ENCODE measurements at regions not wholly inside any gene's neighbourhood (a gene's known extent, or its start where the extent isn't known, plus 50 kb on each side); places are given as distances from the start of the nearest gene placed in this dataset.
"Not testable (repeated sequence)": the region's sequence is repeated elsewhere in the genome, so short reads cannot be mapped to it uniquely, and the experiment has no call there.

DNA sequence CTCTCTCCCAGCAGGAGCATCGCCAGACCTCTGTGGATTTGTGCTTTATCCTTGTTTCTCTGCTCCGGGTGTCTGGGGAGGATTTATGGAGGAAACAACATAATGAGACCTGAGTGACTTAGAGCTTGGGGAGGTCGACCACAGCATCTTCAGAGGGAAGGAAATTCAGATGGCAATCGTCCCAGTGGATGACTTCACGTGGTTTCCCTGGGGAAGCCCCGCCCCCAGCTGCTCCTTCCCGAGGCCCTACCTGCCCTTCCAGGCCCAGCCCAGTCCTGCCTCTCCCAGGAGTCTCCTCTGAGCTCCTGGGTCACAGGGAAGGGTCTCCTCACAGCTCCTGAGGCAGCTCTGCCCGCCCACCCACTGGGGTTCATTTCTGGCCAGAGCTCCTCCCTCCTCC lies 430.3 kb upstream of the SULF2 start:
- DNase-seq = no peak

DNA sequence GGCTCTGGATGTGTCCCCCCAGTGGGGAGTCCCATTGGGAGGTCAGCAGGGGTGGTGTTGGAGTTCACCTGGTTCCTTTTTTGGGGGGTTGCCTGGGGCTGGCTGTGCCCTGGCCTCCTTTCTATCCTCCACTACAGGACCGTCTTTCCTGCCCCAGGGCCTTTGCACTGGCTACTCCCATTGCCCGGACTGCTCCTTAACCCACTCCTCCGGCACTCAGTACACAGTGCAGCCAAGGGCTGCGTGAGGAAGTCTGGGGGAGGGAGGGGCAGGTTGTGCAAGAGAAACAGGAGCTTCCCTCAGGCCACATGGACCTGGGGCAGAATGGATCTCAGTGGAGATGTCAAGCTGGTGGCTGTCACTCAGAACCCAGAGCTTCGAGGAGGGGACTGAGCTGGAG lies 429.3 kb upstream of the SULF2 start:
- no peak for DNase-seq

DNA sequence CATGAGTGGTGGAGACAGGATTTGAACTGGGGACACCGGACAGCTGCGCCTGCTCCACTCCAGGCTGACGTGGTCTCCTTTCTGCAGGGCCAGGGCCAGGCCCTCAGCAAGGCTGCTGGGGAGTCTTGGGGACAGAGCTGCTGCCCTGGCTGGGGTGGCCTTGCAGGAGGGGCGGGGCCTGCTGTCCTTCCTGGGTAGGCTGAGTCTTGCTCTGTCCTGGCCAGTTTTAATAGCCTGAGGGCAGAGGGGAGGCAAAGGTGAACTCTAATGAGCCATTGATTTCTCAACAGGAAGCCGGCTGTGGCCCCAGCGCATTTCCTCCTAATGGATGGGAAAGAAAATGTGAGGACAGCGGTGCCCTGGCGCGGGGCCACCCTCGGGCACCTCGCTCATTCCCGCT lies 428.4 kb upstream of the SULF2 start:
- DNase-seq = not testable (repeated sequence)

DNA sequence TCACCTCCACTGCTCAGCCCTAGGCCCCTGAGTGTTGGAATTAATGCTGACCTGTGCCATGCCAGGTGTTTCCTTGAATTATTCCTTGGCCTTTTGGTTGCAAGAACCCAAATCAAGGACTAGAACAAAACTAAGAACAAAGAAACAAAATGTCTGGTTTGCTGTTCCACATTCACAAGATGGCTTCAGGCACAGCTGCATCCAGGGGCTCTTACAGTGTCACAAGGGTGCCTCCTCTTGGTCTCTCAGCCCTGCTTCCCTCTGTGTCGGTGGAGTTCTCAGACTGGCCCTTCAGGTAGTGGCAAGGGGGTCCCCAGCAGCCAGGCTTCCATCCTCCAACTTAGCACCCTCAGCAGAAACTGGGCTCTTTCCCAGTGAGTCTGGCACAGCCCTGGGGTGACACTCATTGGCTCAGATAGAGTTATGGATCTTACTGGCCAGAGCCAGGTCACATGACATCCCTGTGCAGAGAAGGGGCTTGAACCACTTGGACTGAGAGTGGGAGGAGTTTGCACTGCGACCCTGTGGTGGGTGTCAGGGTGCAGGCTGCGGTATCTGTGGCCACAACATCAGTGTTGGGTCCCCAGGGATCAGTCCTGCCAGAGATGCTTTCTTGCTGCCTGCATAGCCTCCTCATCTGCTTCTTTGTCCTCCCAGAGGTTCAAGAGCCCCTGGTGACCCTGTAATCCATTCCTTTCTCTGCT lies 427.7 kb upstream of the SULF2 start:
- no peak for DNase-seq

DNA sequence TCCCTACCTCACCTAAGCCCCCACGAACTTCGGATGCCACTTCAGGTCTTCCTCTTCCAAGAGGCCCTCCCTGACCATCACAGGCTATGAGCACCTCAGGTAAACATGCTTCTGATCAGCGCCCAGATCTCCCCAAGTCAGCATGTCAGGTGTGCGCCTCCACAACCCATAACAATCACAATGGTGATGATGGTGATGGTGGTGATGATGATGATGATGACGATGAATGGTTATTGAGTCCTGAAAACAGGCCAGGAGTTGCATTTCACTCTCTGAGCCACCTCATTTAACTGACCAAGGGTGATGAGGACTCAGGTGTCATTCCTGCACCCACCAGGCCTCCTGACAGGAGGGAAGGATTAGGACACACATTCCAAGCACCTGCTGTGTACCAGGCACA lies 426.6 kb upstream of the SULF2 start:
- no peak for DNase-seq

DNA sequence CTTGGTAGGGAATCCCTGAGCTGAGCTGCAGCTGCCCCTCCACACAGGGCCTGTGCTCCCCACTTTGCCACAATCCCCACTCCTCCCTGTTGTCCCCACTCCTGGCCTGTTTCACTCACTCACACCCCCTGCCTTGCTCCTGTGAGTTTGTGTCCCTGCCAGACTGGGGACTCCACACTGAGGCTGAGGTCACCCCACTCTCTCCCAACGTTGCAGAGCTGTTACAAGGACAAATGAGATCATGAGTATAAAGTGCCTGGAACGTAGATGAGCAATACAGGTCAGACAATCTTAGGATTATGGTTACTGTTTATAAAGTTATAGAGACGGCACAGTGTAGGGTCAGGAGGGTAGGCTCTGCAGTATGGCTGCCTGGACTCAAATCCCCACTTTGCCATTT lies 426.0 kb upstream of the SULF2 start:
- DNase-seq = no peak

DNA sequence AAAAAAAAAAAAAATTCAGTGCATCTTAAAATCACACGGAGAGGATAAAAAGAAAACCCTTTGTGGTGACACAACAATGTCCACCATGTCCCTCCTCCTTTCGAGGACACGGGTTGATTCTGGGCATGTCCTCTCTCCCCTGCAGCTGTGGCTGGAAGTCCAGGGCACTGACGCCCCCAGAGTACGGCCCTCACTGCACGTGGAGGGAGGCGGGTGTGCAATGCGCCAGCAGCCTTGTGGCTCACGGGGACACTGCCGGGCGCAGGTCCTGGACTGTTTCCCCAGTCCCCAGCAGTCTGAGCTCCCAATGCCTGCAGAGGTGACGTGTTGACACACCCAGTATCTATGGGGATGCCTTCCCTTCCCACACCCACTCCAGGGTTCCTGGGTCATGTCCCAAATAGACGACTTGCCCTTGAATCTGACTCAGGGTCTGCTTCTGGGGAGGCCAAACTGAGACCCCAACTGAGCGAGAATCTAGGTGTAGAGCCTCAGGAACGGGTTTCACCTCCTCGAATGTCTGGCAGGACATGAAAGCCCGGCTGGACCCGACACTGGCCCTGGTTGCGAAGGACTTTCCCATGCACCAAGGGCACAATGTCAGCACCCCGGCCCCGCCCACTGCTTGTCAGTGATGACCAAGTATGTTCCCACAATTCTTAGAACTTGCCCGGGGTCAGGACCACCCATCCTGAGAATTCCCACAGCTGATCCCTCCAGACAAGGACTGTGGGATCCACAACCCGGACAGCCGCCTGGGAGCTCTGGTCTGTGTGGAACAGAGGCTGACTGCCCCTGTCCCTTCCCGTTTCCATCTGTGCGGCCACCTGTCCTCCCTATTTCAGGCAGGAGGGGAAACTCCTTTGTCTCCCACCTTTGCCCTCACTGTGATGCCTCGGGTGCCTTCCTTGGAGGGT lies 425.1 kb upstream of the SULF2 start:
- DNase-seq = no peak

DNA sequence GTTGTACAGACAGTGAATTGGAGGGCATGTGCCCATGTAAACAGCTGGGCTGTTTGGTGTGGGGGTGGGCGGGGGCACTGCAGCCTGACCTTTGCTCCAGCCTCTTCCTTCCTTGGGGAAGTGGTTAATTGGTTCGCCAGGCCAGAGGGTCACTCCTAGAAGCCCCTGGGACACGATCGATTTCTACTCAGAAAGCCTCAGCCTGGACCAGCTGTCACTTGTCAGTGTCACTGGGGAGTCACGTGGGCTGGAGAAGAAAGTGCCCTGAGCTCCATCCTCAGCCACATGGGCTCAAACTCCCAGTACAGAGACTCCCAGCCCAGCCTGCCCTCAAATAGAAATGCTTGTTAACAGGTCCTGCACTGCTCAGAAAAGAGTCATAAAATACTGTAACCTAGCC lies 423.8 kb upstream of the SULF2 start:
- no peak for DNase-seq

DNA sequence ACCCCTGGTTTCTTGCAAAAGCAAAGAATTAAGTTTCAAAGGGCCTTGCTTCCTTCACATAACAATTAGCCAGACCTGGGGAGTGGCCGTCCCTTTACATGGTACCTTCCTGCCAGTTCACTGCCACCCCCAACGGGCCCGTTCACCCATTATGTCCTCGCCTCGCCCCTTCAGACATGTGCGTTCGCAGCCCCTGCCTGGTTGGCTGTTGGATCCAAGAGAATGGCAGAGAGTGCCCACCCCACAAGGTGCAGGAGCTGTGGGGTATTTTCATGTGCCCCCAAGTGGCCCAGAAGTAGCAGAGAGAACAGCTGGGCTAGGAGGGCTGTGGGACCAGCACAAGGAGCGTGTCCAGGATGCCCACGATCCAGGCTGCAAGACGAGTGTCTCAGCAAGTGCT lies 422.9 kb upstream of the SULF2 start:
- no peak for DNase-seq

DNA sequence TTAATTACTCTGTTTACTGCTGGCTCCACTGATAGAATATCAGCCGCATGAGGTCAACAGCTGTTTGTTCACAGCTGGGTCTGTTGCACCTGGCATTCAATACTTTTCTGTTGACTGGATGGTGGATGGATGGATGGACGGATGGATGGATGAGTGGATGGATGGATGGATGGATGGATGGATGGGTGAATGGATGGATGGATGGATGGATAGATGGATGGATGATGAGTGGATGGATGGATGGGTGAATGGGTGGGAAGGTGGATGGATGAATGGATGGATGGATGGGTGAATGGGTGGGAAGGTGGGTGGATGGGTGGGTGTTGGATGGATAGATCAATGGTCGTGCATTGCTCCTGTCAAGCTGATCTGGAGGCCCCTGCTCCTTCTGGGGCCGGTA lies 422.2 kb upstream of the SULF2 start:
- no peak for DNase-seq

DNA sequence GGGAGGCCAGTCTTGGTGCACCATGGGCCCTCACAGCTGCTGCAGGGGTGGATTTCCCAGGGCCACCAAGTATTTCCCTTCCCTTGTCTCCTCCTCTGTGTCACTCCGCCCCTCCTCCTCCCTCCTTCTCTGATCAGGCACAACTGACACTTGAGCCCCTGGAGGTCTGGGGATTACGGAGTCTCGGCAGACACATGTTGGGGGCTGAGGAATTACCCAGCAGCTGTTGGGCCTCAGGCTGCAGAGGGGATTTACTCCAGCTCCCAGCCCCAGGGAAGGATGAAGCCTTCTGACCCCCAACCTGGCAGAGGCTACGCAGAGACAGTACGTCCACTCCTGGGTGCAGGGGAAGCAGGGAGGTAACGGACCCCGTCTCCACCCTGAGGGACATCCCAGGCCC lies 420.5 kb upstream of the SULF2 start:
- DNase-seq = no peak

DNA sequence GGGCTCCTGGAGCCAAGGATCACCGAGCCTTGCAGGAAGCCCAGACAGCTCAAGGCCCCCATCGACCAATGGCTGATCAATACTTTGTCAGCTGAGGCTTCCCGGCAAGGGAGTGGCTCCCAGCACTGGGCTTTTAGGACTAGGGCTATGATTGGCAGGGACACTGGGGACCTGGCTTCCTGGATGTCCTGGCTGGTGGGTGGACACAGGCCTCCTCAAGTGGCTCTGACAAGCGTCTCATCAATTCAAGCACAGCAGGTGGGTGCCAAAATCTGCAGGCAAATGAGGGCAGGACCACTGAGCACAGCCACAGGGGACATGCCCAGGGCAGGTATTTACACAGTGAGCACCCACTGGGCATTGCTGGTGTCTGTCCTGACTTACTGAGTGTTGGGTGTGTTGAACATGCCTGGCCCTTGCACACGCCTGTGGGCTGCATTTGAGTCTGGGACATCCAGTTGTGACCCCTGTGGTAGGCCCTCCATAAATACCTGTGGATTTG lies 420.1 kb upstream of the SULF2 start:
- no peak for DNase-seq

DNA sequence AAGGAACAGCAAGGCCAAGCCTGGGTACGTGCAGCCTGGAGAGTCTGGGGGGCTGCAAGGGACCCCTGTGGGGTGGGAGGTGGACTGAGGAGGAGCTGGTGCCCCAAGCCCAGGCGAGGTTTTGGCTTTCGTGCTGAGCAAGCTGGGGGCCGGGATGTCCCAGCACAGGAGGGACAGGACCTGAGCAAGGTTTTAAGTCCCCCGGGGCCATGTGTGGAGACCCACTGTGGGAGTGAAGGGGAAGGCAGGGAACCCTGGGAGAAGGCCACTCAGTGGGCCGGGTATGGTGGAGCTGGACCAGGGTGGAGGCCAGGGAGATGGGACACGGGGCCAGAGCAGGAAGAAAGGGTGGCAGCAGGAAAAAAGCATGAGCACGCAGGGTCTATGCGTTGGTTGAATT lies 419.2 kb upstream of the SULF2 start:
- no peak for DNase-seq

DNA sequence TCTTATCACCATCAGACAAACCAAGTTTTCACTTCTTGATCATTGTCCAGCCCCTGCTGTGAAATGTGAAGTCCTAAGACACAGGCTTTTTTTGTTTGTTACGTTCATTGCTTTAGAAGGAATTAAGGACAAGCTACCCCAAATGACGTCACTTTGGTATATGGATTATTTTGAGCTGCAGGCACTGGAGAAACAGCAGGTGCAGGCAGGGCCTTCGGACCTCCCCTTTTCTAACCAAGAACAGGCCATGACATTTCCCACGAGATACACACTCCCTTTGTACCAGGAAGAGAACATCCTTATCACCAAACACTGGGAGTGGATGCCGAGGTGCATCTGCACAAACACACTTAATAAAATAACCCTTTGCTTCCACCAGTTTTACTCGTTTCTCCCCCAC lies 418.0 kb upstream of the SULF2 start:
- DNase-seq = no peak

DNA sequence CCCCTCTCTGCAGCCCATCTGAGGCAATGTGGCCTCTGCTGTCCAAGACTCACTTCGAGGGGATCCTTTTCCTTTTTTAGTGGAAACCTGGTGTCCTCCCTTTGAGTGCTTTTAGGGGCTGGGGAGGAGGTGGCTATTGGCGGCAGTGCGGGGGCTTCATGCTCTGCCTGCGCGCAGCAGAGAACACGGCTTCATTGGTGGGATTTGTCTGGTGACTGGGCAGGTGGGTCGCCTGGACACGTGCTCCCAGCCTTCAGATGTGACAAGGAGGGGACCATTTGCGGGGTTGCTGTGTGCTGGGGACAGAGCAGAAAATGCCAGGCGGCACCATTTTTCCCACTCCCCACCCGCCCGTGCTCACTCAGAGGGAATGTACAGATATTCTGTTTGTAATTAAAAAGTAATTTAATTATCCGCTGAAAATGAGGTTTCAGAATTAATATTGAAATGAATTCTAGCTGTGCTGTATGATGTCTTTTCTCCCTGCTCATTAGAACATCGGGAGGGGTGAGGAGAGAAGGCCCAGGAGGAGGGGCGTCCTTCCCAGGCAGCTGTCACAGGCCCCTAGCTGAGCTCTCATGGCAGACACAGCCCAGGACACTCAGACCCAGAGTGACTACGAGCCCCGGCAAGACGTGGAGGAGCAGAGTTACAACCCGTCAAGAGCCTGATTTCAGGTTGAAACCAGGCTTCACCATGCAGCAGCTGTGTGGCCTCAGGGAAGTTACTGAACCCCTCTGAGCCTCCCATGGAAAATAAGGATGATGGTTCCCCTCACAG lies 417.2 kb upstream of the SULF2 start:
- no peak for DNase-seq

DNA sequence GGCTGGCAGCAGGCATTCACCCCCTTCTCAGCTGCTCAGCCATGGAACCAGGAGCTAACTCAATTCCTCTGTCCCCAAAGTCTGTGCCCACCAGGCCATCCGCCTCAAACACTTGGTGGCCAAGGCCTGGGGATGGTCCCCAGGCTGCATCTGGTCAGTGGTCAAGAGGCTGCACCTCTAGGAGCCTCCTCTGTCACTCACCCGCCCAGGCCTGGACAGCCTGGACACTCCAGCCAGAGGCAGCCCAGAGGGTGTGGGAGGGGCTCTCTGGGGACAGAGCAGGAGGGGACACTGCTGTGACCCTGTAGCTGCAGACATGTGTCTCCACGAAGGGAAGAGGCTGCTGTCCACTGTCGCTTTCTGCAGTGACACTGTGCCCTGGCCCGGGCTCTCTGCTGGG lies 416.6 kb upstream of the SULF2 start:
- DNase-seq = no peak

DNA sequence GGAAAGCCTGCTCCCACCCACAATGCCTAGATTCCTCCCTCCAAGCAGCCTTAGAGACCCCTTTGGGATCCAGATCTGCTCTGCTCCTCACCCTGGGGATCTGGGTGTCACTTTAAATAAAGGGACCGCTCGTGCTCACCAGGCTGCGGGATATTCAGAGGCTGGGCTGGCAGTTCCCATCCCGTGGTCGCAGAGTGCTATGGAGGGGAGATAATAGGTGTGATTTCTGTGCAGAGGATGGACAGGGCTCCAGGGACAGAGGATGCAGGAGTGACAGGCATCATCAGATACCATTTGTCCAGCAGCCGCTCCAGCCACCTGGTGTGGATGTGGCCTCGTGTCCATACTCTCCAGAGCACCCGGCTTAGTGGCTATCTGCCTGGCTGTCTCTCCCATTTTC lies 415.9 kb upstream of the SULF2 start:
- no peak for DNase-seq

DNA sequence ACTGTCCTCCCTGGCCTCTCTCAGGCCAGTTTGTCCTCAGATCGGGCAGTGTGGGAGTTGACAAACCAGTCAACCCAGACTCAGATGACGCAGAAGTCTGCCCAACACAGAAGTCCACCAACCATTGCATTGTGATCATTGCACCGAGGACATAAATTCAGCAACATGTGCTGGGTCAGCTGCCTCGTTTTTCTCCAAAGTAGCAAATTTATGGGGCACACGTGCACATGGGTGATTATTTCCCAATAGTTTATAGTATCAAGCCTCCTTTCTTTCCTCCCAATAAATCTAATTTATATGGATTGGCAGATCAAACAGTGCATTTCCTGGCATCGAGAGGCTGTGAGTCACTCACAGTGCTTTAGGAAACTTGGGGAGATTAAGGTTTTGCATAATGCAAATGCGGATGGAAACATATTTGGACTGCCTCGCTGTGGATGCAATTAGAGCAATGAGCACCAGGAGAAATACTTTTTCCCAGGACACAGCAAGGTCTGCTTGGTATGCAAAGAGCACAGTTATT lies 413.7 kb upstream of the SULF2 start:
- DNase-seq = no peak

DNA sequence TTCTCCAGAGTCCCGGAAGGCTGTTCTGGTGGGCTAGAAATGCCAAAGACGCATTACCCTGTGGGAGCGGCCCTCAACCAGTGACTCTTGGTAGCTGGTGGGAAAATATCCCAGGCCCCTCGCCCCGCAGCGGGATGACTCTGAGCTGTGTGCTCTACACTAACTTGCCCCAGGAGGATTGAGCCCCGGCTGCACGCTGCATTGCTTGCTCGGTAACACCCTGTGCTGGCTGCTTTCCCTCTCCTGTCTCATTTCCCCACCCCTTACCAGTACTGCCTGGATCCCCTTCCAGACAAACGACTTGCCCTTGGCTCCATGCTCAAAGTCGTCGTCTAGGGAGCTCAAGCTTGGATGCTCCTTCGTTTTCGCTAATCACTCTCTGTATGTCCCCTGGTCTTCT lies 411.8 kb upstream of the SULF2 start:
- DNase-seq = no peak

DNA sequence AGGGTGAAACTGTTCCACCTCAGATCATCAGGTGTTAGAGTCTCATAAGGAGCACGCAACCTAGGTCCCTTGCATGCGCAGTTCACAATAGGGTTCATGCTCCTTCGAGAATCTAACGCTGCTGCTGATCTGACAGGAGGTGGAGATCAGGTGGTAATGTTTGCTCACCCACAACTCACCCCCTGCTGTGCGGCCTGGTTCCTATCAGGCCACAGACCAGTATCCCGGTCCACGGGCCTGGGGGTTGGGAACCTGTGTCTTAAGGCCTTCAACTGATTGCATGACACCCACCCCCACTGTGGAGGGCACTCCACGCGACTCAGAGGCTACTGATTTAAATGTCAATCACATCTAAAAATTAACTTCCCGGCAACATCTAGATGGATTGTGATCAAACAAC lies 411.2 kb upstream of the SULF2 start:
- DNase-seq = no peak

DNA sequence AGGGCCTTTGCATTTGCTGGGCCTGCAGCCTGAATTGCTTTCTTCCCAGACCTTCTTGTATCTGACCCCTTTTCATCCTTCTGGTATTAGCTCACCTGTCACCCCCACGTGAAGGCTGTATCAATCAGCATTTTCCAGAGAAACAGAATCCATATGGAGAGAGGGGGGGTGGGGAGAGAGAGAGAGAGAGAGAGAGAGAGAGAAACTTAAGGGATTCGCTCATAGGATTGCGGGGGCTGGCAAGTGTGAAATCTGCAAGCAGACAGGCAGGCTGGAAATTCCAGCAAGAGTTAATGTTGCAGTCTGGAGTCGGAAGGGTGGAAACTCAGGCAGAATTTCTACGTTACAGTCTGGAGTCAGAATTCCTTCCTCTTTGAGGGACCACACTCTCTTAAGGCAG lies 410.7 kb upstream of the SULF2 start:
- DNase-seq = no peak

DNA sequence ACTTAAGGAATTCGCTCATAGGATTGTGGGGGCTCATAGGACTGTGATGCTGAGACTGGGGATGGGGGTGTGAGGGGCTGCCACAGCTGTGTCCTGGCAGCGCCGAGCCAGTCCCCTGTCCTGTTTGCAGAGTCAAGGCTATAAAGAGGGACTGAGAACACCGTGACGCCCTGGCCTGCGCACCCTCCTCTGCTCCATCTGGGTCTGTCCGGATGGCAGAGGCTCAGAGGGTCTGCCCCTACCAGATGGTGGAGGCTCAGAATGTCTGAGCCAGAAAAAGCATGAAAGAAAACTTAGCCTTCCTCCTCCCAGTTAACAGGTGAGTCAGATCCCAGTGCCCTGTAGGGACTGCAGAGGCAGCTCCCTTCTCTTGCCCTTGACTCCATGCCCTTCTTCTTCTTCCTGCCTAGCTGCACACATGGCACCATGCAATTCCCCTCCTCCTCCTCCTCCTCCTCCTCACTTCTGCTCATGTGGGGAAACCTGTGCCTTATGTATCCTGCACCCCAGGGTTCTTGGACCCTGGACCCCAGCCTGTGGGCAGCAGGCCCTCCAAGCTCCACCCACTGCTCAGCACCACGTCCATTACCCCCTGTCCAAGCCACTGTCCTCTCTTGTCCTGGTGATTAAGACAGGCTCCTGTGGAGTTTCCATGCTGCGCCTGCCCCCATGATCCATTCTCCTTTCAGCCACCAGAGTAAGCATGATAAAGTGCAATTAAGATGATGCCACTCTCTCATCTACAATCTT lies 410.0 kb upstream of the SULF2 start:
- DNase-seq = no peak

DNA sequence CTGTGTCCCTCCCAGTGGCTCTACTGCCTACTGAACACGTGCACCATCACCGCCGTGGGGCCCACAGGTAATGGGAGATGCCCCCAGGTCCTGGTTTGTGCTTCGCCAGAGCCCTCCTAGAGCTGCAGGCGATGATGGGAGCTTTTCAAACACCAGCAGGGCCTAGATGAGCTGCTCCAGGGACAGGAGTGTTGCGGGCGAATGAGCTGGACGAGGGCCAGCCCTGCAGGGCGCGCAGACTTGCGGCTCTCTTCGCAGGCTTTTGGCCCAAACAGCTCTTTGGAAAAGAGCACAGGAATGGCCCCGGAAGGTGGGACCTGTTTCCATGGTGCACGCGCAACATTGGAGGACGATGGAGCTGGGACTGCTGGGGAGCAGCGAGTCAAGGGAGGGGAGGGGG lies 409.3 kb upstream of the SULF2 start:
- no peak for DNase-seq
